HFF-Myc (cell line): ENCODE measurements at regions not wholly inside any gene's neighbourhood (a gene's known extent, or its start where the extent isn't known, plus 50 kb on each side); places are given as distances from the start of the nearest gene placed in this dataset.

ENCODE experiments used
- DNase-seq: peaks from one replicate; pipeline ENCODE4 v3.0.0-alpha.2; 2011; ENCODE audit warnings: low read depth; ENCODE audit errors: extremely low read depth
- H3K4me3 ChIP-seq: replicated peaks from 2 replicates; pipeline ENCODE4 v1.5.1; 2011; ENCODE audit warnings: low read depth, mild to moderate bottlenecking, control low read depth, low read length
- TF ChIP-seq, protein P1 (sequence below): IDR thresholded peaks from 2 replicates; pipeline ENCODE4 v1.5.1; 2012; ENCODE audit warnings: mild to moderate bottlenecking, low read depth, low read length, control low read depth; ENCODE audit errors: missing control alignments

DNA sequence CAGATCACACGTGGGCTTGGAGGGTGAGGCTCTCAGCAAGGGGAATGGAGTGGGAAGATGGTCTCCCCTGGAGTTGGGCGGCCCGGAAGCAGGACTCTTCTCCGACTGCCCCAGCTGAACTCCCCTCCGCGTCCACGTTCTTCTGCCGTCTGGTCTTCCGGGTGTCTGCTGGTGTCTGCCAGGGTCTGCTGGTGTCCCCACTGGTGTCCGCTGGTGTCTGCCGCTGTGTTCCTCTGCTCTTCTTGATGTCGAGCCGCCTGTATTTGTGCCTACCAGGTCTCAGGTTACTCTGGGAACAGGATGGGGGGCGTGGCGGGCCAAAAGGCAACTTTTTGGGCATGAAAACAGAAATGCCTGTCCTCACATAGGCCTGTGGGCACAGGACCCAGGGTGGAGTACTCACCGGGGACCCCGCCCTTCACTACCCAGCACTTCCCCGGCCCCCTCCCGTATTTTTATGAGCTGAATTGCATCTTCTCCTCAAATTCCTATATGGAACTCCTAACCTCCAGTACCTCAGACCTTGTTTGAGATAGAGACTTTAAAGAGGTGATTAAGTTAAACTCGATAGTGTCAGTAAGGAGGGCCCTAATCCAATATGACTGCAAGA is 675.4 kb downstream of the SEMA5A start:
- no peak for DNase-seq
- TF ChIP-seq, protein P1, sequence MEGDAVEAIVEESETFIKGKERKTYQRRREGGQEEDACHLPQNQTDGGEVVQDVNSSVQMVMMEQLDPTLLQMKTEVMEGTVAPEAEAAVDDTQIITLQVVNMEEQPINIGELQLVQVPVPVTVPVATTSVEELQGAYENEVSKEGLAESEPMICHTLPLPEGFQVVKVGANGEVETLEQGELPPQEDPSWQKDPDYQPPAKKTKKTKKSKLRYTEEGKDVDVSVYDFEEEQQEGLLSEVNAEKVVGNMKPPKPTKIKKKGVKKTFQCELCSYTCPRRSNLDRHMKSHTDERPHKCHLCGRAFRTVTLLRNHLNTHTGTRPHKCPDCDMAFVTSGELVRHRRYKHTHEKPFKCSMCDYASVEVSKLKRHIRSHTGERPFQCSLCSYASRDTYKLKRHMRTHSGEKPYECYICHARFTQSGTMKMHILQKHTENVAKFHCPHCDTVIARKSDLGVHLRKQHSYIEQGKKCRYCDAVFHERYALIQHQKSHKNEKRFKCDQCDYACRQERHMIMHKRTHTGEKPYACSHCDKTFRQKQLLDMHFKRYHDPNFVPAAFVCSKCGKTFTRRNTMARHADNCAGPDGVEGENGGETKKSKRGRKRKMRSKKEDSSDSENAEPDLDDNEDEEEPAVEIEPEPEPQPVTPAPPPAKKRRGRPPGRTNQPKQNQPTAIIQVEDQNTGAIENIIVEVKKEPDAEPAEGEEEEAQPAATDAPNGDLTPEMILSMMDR, result no peak

DNA sequence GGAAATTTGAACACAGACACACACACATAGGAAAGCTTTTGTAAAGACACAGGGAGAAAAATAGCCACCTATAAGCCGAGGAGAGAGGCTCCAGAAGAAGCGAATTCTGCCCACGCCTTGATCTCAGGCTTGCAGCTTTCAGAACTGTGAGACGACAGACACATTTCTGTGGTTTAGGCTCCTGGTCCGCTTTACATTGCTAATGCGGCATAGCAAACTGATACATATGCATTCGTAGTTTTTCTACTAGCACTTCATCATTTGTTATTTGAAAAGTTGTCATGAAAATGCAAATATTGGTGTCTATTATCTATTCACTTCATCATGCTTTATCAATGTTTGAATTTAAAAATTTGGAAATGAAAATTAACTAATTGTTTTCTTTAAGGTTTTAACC is 674.9 kb downstream of the SEMA5A start:
- DNase-seq, result no peak
- TF ChIP-seq, protein P1, result no peak
- no peak overlapping the region for H3K4me3 ChIP-seq

More for the DNA sequence above, 675.4 kb downstream of the SEMA5A start:
- H3K4me3 ChIP-seq, result no peak overlapping the region

GRCh38 chr5:8871446-8871845 is 674.4 kb downstream of the SEMA5A start:
- TF ChIP-seq, protein P1, result no peak
- no peak for DNase-seq
- H3K4me3 ChIP-seq, result no peak overlapping the region

DNA sequence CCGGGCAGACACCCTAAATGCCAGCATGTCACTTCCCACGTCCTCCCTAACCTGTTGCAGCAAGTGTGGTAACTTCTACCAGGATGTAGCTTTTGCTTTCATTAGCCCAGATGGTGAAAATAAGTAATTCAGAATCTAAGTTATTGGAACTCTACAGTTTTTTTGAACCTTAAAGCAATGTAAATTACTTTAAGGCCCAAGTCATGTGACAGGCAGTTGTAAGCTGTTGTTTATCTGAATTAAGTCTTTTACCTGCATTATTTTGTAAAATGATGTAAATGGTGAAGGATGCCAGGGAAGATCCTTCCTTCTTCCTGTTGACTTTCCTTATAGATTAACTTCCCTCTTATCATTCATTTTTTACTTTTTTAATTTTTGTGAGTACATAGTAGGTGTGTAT is 670.2 kb downstream of the SEMA5A start:
- TF ChIP-seq, protein P1, result no peak
- DNase-seq, result no peak
- no peak overlapping the region for H3K4me3 ChIP-seq

DNA sequence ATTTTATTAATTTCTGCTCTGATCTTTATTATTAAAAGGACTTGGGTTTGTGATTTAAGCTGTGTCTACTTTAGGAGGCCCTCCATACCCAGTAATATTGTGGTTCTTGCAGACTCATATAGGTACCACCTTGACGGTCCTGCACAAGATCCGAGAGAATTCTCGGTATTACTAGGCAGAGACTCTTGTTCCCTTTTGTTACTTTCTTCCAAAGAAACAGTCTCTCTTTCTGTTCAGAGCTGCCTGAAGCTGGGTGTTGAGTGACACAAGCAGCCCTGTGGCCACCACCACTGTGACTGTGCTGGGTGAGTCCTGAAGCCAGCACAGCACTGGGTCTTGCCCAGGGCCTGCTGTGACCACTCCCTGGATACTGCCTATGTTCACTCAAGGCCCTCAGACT is 666.6 kb downstream of the SEMA5A start:
- H3K4me3 ChIP-seq, result no peak overlapping the region
- no peak for DNase-seq
- TF ChIP-seq, protein P1, result no peak

- no peak for DNase-seq
- TF ChIP-seq, protein P1, result no peak
- H3K4me3 ChIP-seq, result no peak overlapping the region
Measured at GRCh38 chr5:8884029-8884428, 661.8 kb downstream of the SEMA5A start.

- DNase-seq, result no peak
- TF ChIP-seq, protein P1, result no peak
- no peak overlapping the region for H3K4me3 ChIP-seq
Measured at GRCh38 chr5:8892926-8893325, 652.9 kb downstream of the SEMA5A start.
